ENCODE measurements at regions not wholly inside any gene's neighbourhood (a gene's known extent, or its start where the extent isn't known, plus 50 kb on each side); places are given as distances from the start of the nearest gene placed in this dataset.

DNA sequence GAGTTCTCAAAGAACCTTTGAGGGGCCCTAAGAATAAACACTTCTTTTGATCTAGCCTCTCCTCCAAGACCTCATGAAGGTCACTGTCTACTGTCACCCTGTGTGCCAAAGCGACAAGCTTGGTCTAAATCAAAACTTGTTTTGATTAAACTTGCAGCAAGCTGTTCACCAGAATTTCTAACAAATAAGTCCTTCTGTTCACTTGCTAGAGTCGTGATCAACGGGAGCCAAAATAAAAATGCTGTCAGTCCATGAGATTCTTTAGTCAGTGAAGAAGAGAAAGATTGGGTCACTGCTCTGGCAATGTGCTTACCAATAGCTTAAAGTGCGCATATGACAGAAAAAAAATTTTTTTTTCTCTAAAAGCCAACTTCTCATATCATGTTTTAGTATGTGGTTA is 53.9 kb upstream of the GALNT5 start:
- FAIRE-seq = no peak
- no peak for DNase-seq (ENCODE audit: low spot score in 2 of 2)

DNA sequence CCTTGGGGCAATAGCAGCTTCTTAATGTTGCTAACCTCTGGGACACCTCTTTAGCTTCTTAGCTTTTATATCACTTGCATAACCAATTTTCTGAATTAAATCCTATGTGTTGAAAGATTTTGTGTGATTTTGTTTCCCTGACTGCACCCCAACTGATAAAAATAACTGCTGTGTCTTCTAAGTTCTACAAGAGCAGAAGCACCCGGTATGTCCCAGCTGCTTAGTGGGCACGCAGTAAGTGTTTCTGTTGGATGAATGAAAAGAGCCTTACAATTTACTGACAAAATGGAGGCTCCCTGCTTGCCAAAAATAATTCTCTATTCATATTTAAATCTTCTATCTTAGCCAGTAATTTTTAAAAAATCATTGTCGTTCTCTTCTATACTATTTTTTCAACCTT is 53.1 kb upstream of the GALNT5 start:
- no peak for DNase-seq (ENCODE audit: low spot score in 2 of 2)
- FAIRE-seq = no peak

DNA sequence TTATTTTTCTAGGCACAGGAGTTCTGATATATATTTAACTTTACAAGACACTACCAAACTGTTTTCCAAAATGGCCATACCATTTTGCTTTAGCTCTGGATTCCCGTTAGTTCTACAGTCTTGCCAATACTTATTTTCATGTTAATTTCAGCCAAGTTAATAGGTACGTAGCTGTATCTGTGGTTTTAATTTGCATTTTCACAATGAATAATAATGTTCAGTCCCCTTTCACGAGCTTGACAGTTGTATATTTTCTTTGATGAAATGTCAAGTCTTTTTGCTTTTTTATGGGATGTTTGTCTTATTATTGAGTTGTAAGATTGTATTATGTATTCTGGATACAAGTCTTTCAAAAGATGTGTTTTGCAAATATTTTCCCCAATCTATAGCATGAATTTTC is 50.6 kb upstream of the GALNT5 start:
- FAIRE-seq (no peak), DNase-seq (ENCODE audit: low spot score in 2 of 2) (no peak)
